GM18502 (cell line): ENCODE measurements at regions not wholly inside any gene's neighbourhood (a gene's known extent, or its start where the extent isn't known, plus 50 kb on each side); places are given as distances from the start of the nearest gene placed in this dataset.
A peak's percentile ranks its signal among the peaks of the same experiment; 100 is the strongest.

ENCODE experiments used
- ATAC-seq: cut with Tn5 transposase; IDR thresholded peaks from one replicate; pipeline ENCODE4 v1.9.1; 2021; ENCODE audit warnings: mild to moderate bottlenecking; ENCODE audit not compliant: unreplicated experiment, poor library complexity

DNA sequence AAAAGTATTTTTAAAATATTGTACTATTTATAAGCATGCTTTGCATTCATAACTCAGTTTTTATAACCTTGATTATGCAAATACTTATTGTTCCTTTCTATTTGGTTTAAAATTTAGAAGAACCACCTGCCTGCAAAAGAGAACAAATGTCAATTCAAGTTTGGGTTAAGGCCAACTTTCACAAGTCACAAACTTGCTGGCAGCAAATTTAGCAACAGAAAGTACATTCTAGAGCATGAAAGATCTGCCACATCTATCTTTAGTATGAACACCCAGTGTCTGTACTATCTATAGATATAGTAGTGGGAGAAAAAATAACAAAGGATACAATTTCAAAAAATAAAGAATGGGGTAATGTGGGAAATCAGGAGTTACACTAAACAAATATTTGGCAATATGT is 1014.2 kb downstream of the C4orf33 start:
- peak; percentile 66 for ATAC-seq

GRCh38 chr4:130110770-130111169 is 1014.8 kb downstream of the C4orf33 start:
- no peak for ATAC-seq

GRCh38 chr4:130124066-130124465 is 1028.1 kb downstream of the C4orf33 start:
- no peak for ATAC-seq

DNA sequence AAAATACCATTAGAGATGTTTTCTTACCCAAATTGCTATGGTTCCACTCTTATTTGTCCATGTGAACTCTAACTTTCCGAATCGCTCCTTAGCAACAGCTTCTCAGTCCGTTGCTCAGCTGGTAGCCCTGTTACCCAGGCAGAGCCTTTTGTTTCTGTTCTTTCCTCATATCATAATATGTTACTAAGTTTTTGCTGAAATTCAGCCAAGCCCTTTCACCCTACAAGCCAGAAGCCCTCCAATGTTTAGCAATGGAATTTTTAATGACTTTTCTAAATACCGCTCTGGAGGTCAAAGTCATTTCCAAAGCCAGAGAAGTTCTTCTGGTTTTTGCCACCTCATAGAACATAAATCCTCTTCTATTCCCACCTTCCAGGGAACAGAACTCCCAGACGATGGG is 1029.5 kb downstream of the C4orf33 start:
- no peak for ATAC-seq

GRCh38 chr4:130127297-130127696 is 1031.3 kb downstream of the C4orf33 start:
- ATAC-seq: no peak

DNA sequence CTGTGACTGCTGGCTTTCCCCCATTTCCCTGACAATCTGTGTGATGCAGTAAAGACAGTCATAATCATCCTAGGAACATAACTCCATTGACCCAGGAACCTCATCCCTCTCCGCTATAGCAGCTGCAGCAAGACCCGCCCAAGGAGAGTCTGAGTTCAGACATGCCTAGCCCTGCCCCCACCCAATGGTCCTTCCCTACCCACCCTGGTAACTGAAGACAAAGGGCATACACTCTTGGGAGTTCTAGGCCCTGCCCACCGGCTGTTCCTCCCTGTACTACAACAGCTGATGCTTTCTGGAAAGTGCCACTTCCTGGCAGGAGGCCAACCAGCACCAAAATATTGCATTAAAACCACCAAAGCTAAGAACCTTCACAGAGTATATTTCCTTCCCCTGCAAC is 1035.6 kb downstream of the C4orf33 start:
- no peak for ATAC-seq

GRCh38 chr4:130141651-130142050 is 1045.7 kb downstream of the C4orf33 start:
- ATAC-seq: no peak

DNA sequence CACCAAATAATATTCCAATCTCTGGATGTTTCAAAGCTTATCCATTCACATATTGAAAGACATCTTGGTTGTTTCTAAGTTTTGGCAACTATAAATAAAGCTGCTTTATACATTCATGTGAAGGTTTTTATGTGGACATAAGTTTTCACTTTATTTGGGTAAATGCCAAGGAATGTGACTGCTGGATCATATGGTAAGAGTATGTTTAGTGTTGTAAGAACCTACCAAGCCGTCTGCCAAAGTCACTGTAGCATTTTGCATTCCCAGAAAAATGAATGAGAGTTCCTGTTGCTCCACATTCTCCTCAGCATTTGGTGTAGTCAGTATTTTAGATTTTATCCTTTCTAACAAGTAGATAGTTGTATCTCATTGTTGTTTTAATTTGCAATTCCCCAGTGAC is 1047.7 kb downstream of the C4orf33 start:
- no peak for ATAC-seq

DNA sequence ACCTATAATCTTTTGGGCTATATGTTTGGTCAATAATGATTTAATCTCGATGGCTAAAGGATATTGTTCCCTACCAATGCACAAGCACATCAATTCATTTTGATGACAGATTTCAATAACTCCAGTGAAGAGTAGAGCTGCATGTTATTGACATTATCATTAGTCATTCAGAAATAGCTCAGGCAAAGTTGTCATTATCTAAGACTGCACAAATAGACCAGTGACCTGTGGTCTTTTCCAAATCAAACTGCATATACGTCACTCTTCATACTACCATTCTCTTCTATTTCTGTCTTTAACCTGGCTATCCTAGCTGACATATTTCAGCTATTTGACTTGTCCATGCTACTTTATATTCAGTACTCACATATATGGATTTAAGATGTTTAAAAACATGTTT is 1050.8 kb downstream of the C4orf33 start:
- no peak for ATAC-seq

GRCh38 chr4:130147641-130148040 is 1051.7 kb downstream of the C4orf33 start:
- ATAC-seq: no peak

DNA sequence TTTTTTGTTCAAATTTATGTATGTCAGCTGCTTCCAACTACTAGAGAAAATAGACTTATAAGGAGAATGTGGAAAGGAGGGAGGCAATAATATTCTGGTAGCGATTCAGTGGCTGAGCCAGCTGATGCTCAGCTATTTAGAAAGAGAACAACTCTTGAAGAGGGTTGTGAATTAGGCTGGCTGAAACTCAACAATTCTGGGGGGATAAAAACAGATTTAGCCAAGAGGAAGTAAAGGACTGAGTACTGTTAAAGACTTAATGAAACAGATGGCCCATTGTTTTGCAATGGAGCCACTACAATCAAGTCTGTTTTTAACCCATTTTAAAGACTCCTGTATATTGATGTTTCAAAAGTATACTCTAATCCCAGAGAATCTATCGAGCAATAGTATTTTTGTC is 1058.9 kb downstream of the C4orf33 start:
- ATAC-seq: no peak

DNA sequence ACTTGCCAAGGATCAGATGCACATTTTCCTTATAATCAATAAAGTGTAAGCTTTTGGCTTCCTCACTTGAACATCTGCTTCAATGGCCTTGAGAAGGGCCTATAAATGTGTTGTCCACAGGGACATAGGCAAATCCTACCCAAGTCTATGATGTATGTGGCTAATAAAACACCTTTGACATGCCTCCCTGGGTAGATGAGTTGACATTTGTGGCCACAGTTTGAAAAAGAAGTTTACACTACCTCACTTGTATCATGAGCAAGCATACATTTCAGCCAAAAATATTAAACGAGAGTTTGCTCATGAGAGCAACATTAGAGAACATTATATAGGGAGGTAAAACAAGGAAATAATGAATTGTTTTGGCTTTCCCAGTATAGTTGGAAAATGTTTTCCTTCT is 1067.7 kb downstream of the C4orf33 start:
- no peak for ATAC-seq

- no peak for ATAC-seq
Observed at GRCh38 chr4:130165381-130165780, 1069.4 kb downstream of the C4orf33 start.

DNA sequence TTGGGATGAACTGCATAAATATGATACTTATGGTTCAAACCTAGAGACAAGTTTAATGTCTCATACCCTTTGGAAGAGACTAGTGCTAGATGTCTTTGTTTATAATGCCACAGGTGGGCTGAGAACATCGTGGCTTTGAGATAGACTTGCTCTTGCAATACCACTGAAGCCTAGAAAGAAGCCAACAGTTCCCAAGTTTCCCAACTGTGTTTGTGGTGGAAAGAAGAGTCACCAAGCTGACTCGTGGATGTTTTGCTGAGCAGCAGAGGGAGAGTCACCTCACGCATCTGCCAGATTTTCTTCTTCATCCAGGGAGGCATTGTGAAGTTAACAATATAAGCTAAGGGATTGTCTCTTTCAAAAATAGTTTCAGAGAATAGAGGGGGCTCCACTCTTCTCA is 1076.2 kb downstream of the C4orf33 start:
- ATAC-seq: no peak

GRCh38 chr4:130178106-130178505 is 1082.2 kb downstream of the C4orf33 start:
- ATAC-seq: no peak

DNA sequence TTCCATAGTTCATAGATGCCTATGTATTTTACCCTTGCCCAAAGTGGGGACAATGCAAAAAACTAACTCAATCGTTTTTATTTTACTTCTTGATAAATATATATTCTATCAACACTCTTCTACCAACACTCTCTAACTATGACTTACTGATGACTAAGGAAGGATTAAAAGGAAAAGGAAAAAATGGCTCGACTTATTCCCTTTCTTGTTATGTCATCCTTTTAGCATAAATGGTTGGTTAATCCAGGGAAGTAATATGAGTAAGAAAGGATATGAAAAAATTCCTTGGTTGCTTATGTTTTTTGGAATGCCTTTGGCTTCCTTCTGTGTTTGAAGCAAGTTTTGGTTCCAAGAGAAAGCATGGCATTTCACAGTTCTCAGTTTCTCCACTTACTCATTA is 1087.1 kb downstream of the C4orf33 start:
- no peak for ATAC-seq

- ATAC-seq: no peak
Observed at GRCh38 chr4:130183766-130184165, 1087.8 kb downstream of the C4orf33 start.

DNA sequence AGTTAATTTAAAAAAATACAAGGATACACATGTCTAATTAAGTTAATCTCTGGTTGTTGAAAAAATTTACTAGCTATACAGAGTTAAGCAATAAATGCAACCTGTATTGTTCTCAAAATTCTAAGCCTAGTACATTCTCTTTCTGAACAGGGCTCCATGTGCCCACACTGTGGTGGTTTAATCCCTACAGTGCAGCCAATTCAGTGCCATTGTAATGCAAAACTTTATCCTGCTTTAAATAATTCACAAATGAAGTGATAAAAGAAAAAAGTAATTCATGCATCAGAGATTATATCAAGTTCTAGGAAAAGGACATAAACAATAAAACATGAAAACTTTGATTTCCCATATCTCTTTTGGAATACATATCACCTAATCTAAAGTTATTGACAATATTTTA is 1089.2 kb downstream of the C4orf33 start:
- no peak for ATAC-seq

- ATAC-seq: no peak
Observed at GRCh38 chr4:130186931-130187330, 1091.0 kb downstream of the C4orf33 start.

DNA sequence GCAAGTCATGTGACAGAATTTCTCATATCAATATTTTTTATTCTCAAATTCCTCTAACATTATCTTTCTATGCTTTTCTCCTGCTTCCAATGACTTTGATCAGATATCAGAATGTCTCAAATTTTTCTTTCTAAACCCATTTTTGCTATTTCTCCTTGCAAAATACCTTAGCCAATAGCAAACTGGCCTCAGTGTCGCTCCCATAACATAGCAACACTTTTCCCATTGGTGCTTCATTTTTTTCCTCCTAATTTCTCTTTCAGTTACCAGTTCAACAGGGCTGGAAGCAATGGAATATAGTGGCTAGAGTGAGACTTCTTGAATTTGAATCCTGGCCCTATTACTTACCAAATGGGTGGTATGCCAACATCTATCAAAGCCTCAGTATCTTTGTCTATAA is 1091.6 kb downstream of the C4orf33 start:
- ATAC-seq: no peak

DNA sequence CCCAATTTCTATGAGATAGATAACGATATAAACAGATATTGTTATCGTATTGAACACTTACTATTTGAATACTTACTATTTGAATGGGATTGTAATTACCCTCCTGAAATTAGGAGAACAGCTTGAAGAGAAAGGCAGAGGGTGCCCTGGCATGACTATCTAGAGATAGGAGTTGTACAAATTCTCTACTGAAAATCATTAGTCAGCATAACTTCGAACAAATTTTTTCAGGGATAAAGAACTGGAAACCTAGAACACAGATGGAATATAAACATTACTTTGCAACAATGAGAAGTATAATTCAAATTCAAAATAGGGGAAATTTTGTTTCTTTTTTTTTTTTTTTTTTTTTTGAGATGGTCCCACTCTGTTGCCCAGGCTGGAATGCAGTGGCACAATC is 1096.8 kb downstream of the C4orf33 start:
- no peak for ATAC-seq

GRCh38 chr4:130197946-130198345 is 1102.0 kb downstream of the C4orf33 start:
- ATAC-seq: no peak

- no peak for ATAC-seq
Observed at GRCh38 chr4:130203571-130203970, 1107.6 kb downstream of the C4orf33 start.
